T-helper 1 cell (primary cell): ENCODE measurements at regions not wholly inside any gene's neighbourhood (a gene's known extent, or its start where the extent isn't known, plus 50 kb on each side); places are given as distances from the start of the nearest gene placed in this dataset.
"Not testable (repeated sequence)": the region's sequence is repeated elsewhere in the genome, so short reads cannot be mapped to it uniquely, and the experiment has no call there.

Experiments used
- DNase-seq, 5 donors: peaks; one replicate each; pipeline ENCODE4 v3.0.0-alpha.2; 2012 to 2020

DNA sequence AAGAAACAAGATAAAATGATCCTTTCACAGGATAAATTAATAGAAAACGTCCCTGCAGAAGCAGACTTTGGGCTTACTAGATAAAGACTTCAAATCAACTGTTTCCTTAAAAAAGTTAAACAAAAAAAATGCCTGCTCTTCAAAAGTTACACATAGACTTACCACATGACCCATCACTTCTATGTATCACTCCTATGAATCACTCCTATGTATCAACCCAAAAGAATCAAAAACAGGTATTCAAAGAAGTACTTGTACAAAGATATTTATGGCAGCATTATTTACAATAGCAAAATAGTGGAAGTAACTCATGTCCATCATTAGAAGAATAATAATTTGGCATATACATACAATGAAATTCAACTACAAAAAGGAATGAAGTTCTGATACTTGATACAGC lies 56.3 kb upstream of the PRDM9 start:
- no peak for DNase-seq

DNA sequence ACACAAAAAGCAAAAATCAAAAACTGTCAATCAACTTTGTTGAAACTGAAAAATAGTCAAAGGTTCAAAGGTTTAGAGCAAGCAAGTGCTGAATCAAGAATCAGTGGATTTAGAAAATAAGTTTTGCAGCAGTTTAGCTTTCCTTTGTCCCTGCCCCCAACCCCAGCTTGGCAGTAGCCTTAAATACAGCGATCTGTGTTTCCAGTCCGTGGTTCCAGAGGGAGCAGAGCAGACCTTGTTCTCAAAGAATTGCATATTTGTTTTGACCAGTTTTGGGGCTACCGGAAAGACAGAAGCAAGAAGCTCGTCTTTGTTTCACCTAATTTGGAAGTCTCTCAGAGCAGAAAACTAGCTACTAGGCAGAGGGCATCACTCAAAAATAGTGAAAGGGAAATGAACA lies 57.2 kb upstream of the PRDM9 start:
- DNase-seq = no peak

DNA sequence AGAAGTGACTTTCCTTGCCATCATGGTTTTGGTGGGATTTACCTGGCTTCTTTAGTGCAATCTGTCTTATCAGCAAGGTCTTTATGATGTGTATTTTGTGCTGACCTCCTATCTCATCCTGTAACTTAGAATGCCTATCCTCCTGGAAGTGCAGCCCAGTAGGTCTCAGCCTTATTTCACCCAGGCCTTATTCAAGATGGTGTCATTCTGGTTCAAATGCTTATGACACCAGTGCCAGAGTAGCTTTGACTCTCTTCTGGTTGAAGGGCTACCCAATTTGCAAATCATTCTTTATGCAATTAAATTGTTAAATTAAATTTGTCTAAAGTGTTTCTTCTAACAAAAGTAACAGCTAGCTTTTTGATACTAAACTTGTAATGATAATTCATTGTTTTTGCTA lies 58.8 kb upstream of the PRDM9 start:
- DNase-seq = no peak

DNA sequence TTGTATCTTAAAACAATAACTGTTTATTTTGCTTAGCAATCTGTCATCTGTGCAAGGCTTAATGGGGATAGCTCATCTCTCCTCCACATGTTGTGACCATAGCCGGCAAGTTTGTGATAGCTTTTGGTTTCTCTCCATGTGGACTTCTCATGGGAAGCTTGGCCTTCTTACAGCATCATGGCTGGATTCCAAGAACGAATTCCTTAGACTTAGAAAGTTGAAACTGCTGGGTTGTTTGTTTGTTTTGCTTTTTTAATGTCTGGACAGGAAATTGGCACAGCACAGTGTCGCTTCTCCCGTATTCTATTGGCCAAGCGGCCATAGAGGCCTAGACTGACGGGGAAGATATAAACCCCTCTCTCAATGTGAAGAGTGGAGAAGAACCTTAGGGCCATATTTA lies 61.0 kb upstream of the PRDM9 start:
- DNase-seq = no peak

DNA sequence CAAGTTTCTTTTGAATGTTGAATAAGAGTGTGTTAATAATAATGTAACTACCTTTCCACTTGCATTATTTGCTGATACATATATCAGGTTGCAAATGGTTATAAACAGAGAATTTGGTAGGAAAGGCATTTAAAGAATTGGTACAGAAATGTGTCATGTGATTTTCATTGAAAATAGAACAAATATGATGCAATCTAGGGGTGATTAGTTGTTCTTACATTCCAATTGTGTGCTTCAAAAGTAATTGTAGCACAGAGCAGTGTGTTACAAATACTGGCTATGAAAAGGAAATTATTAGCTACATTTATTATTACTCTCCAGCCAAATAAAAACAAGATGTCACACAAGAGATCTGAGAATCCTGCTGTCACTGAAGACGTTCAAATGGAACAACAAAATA lies 61.8 kb upstream of the PRDM9 start:
- no peak for DNase-seq

DNA sequence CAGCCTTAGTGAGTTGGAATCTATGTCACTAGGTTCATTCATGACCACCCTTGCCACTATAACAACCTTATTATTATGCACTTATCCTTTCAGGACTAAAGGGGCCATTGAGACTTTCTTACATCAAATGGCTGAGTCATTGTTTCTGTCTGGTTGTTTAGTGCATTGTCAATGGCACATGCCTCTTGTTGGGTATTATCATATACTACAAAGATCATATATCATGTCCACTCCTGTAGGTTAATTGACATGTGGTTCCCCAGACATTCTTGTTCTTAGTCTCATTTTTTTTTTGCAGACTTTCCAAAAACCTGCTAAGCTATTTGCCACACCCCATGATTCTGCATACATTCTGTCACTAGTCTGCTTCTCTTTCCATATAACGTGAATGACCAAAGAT lies 66.7 kb upstream of the PRDM9 start:
- DNase-seq = no peak

DNA sequence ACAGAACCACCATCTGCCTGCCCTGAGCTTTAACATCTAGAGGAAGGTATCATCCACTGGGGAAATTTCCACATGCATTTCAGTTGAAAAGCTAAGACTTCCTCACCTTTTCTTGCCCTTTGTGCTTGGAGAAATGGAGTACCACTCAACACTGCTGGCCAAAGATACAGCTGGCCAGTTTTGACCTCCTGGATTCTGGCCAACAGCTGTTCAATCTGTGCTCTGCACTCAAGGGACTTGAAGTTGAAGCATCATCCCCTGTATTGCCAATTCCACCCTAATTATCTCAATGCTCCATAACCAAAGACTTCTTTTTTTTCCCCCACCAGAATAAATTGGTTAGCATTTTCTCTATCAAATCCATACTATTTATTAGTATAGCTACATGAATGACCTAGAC lies 70.4 kb upstream of the PRDM9 start:
- DNase-seq = no peak

DNA sequence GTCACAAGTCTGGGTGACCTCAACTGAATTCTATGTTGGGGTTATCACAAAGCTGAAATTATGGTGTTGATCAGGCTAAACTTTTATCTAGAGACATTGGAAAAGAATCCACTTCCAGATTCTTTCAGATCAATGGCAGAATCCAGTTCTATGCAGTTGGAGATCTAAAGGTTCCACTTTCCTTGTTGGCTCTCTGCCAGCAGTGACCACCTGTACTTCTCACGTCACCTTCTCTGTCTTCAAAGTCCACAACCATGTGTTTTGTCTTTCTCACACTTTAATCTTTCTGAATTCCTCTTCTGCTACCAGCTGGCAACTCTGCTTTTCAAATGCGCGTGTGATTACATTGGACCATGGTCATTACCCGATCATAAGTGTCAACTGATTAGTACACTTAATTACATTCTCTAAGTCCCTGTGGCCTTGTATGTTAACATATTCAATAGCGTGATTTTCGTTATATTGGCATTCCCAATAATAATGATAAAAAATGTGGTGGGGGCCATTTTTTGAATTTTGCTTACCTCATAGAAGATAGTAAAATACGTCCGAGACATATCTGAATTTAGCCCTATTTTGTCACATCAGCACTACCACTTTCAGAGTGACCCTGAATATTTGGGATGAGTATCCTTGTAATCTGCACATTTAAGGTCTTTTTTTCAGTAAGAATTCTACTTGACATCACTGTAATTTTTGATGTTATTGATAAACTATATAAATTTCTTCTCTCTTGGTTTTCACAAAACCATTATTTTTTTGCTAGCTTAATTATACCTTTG lies 73.7 kb upstream of the PRDM9 start:
- no peak for DNase-seq

DNA sequence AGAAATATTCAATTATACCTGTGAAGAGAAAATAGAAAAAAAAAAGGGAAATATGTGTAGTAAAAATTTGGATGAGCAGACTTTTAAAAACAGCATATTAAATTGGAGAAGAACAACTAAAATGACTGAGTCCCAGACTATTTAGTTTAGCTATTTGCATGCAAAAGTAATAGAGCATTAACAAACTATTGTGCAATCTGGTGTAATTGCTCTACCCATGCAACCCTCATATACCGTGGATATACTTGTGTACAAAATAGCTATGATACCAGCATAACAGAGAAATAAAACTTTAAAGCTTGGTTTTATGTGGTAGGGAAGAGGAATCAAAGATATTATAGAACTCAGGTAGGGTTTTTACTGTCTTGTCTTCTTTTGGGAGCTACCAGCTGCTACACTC lies 78.7 kb upstream of the PRDM9 start:
- DNase-seq = no peak

DNA sequence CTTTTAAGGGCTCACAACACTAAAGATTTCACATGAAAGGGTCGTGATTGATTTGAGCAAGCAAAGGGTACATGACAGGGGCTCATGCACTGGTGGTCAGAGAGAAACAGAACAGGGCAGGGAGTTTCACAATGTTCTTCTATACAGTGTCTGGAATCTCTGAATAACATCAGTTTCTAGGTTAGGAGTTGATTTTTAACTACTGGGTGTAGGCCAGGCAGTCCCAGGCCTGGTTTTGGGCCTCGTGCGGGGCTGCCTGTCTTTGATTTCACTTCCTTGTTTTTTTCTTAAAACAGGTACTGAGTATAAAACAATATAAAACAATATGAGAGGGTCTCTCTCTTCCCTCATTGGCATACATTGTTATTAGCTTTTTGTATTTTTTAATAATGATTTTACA lies 87.2 kb upstream of the PRDM9 start:
- DNase-seq = not testable (repeated sequence)

DNA sequence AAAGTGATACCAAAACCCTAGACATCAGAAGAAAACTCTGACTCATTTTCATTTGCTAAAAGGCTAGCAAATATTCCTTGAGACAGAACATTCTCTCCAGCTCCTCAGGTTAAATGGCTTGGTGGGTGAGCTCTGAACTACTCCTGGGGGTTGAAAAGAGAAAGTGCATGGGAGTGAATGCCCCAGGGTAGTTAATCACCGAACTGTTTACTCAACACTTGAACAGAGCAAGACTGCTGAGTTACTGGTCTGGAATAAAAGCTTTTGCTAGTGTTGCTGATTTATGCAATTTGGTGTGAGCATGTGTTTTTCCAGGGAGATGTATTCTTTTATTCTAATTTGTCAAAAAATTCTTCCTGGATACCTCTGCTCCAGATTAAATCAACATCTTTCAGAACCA lies 88.3 kb upstream of the PRDM9 start:
- no peak for DNase-seq

DNA sequence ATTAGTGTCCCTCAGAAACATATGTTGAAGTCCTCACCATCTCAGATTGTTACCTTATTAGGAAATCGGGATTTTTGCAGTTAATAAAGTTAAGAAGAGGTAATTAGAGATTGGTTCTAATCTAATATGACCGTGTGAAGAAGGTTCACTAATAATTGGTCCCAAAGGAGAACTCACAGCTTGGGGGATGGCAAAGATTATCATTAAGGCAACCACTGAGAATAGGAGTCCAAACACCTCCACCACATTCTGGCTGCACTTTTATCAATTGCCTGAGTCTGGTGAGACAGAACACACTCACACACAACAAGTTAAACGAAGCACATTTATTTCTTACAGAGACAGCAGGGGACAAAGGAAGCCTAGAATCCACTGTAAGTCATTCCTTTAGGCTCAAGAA lies 94.9 kb upstream of the PRDM9 start:
- DNase-seq = no peak

DNA sequence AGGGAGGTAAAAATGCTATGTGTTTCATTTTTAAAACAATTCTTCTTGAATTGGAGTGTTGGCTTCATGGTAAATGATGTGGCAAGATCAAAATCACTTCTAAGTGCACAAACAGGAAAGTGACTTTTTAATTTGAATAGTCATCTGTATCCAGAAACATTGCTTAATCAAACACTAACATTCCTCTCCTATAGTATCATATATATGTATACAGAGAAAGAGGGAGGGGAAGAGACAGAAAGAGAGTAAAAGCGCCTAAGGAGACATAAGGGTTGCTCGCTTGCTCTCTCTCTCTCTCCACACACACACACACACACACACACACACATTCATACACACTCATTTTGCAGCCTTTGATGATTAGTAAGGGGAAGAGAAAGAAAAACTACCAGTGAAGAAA lies 95.4 kb upstream of the PRDM9 start:
- no peak for DNase-seq

DNA sequence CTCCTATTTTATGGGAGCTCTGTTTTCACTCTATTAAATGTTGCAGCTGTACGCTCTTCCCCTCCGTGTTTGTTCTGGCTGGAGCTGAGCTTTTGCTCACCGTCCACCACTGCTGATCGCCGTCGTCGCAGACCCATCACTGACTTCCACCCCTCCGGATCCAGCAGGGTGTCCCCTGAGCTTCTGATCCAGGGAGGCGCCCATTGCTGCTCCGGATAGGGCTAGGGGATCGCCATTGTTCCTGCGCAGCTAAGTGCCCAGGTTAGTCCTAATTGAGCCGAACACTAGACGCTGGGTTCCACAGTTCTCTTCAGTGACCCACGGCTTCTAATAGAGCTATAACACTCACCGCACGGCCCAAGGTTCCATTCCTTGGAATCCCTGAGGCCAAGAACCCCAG lies 96.2 kb upstream of the PRDM9 start:
- DNase-seq = no peak

DNA sequence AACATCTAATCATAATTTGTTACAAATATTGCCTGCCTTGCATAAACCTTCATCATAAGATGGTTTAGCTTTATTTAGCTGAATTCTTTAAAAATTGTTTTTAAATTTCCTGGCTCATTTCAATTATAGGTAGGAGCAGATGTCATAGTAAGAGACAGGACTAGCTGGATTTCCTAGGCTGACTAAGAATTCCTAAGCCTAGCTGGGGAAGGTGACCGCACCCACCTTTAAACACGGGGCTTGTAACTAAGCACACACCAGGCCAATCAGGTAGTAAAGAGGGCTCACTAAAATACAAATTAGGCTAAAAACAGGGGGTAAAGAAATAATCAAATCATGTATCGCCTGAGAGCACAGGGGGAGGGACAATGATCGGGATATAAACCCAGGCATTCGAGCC lies 96.6 kb upstream of the PRDM9 start:
- DNase-seq = not testable (repeated sequence)

DNA sequence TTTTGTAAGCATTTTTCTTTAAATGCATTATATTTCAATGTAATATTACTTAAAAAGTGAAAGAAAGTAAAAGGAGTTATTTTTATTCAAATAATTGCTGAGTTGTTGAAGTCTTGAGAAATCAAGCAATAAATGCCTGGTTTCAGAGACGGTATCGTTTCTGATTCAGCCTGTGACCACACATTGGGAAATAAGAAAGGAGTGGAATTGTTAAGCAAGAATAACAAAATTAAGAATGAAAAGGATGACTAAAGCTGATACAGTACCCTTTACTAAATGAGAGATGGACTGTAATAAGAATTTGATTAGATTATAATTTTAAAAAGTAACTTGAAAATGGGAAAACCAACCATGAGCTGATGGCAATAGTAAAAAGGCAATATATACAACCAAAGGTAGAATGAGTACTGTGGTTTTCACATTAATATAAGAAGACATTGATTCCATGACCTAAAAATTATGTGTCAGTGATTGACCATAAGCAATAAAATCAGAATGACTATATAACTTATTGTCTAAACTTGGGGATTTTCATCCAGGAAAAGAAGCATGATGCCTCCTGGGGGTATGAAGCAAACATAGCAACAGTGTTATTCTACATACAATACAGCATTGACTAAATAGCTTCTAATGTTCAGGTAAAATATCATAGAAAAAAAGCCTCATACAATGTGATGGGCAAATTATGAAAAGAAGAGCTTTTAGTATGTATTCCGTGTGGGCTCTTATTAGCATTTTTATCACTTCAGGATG lies 101.9 kb upstream of the PRDM9 start:
- no peak for DNase-seq

DNA sequence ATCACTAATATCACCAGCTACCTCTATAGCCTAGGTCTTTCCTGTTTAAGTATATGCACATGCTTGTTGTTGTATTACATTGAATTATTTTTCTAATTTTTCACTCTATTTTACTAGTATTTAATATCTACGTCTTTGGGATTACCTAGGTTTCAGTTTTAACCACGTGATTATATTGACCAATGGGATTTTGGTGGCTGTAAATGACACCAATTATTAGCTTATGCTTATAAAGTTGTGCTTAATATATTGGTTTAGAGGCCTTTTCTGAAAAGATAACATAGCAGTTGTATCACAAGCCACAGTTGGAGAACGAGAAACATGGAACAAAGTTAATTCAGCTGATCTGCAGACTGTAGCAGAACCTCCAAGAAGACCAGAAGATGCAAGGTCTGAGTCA lies 104.8 kb upstream of the PRDM9 start:
- DNase-seq = no peak

DNA sequence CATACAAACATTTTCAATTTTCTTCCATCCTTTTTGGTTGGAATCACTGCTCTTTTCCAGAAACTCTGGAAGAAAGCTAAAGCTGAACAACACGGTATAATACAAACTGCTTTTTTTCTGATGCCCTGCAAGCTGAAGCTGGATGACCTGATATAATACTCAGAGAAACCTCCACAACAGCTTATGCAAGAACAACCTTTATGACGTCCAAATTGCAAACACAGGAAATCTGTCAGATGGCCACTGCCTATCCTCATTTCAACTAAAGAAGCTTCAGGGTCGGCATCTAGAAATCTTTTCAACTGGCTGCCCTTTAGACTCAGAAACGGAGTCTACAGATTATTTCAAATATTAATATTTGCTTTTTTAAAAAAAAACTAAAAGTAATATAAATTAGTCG lies 106.5 kb upstream of the PRDM9 start:
- no peak for DNase-seq

DNA sequence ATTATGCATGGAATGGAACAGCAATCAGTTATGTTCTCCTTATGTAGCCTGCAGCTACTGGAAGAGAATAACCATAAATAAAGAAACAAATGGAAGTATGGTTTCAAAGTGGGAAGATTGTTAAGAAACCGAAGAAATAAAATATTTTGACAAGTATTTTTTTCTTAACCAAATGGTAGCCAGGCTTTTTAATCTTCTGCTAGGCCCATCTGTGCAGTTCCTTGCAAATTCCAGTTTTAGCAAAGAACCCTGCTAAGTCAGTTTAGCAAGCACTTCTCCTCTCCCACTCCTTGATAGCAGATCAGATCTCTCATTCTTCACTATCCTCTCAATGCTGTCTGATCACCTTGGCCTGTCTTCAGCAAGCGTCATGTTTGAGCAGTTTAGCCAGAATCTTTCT lies 111.1 kb upstream of the PRDM9 start:
- no peak for DNase-seq

DNA sequence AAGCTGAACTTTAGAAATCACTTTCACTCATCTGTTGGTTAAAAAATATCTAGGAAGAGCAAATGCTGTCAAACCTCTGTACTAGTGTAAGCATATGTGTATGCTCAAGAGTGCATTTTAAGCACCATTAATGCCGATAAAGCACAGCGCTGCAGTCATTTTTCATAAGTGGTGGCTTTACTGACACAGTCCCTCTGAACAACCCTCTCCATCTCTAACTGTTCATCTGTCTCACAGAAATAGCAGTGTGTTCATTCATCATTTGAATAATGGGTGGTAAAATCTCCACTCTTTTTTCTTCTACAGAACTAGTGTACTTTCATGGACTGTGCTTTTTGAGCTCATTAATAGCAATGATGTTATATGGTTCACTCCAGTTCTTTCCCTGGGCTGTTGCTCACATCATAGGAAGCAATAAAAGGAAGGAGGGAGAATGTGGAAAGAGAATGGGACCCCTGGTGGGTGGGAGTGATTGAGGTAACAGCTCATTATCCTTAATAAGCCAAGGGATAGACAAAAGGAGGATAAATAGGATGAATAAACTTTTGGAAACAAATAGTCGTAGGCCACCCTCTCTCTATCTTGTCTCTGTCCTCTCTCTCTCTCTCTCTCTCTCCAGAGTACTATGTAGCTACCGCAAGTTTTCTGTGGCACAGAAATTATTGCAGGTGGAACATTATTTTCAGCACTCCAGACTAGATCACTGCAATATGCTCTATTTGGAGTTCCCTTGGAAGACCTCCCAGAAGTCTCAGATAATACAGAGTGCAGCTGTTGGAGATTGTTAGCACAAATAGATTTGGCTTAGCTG lies 117.9 kb upstream of the PRDM9 start:
- no peak for DNase-seq

DNA sequence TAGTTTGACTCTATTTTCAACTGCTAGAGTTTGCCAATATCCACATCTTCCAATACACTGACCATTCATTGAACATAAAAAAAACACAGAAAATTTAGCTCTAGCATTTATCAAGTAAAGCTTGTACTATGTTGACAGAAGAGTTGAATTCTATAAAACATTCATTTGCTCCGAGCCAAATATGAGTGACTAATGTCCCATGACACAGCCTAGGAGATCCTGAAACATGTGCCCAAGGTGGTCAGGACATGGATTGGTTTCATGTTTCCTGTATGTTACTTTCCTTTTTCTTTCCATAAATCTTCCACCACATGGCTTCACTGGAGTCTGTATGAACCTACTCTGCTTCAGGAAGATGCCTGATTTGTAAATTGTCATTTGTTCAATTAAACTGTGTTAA lies 122.4 kb upstream of the PRDM9 start:
- DNase-seq = no peak

DNA sequence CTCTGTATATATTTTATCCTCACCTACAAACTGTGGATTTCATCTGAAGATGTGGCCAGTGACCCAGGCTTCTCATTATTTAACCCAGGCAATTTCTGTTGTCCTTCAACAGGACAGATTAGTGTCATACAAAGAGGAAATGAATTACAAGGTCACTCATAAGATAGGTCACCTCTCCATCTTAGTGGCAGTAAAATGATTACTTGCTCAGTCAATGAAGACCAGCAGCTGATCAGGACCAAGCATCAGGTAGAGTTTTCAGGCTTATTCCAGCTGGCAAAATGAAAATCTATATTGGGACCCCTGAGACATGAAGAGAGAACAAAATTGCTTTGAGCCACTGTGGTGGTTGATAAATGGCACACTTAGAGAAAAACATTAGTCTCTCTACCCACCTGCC lies 135.2 kb upstream of the PRDM9 start:
- no peak for DNase-seq

DNA sequence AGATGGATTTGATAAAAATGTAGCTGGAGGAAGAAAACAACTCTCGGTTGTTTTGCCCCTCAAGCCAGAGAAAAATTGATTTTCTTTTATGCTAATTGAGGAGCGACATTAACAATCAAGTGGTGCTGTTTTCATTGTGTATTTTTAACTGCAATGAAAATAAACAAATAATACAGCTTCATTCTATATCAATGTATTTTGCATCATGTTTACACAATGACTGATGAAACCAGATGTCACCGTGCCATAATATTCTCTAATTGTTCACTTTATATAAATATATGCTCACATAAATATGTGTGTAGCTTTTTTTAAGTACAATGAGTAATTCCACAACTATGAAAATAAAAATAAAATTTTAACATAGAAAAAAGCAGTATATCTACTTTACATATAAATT lies 139.0 kb upstream of the PRDM9 start:
- DNase-seq = no peak

DNA sequence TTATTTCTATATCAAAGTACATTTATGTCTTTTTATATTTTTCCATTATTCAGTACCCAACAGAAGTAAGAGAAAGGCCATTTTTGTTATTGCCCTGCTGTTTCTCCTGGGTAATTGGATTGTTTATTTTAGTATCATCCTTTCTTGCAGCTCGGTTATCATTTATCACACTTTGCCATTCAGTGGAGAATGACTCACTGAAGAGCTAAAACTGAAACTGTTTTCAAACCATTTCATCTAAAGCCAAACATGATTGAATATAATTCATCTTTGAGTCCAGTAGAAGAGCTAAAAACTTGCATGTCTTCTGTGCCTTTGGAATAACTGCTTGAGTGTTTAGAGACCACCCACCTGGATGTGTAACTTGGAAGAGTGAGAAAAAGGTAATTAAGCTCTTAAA lies 139.5 kb upstream of the PRDM9 start:
- no peak for DNase-seq
